ENCODE measurements at regions not wholly inside any gene's neighbourhood (a gene's known extent, or its start where the extent isn't known, plus 50 kb on each side); places are given as distances from the start of the nearest gene placed in this dataset.
"Not testable (repeated sequence)": the region's sequence is repeated elsewhere in the genome, so short reads cannot be mapped to it uniquely, and the experiment has no call there.

DNA sequence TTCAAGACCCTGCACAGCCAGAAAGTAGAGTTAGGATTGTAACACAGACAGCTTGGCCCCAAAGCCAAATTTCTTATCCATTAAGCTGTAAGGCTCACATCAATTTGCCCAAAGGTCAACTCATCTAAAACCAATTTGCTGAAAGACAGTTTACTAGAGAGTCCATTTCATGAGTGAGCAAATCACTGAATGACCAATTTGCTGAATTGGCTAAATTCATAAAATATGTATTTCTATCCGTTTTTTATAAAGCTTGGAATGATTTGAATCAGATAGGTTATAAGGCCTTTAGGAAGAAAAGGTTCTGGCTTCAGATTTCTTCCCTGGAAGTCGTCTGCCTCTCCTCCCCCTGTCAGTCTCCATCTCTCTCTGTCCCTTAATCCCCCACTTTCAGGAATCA lies 168.1 kb downstream of the FCRL5 start:
- Histone ChIP-seq H3K4me3 (ENCODE audit: low read depth, low read length) (no peak overlapping the region), H3K9me3 (no peaks in the 10 kb centered on the region), H3K4me1 (no peaks in the 10 kb centered on the region), H3K36me3 (no peaks in the 10 kb centered on the region), H3K27me3 (peaks cover 16% of the 10 kb centered on the region)
- TF ChIP-seq, protein P1, sequence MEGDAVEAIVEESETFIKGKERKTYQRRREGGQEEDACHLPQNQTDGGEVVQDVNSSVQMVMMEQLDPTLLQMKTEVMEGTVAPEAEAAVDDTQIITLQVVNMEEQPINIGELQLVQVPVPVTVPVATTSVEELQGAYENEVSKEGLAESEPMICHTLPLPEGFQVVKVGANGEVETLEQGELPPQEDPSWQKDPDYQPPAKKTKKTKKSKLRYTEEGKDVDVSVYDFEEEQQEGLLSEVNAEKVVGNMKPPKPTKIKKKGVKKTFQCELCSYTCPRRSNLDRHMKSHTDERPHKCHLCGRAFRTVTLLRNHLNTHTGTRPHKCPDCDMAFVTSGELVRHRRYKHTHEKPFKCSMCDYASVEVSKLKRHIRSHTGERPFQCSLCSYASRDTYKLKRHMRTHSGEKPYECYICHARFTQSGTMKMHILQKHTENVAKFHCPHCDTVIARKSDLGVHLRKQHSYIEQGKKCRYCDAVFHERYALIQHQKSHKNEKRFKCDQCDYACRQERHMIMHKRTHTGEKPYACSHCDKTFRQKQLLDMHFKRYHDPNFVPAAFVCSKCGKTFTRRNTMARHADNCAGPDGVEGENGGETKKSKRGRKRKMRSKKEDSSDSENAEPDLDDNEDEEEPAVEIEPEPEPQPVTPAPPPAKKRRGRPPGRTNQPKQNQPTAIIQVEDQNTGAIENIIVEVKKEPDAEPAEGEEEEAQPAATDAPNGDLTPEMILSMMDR (IDR thresholded peaks at IDR 0.05; ENCODE audit: low read depth, low read length), result no peak
- DNase-seq, result no peak

DNA sequence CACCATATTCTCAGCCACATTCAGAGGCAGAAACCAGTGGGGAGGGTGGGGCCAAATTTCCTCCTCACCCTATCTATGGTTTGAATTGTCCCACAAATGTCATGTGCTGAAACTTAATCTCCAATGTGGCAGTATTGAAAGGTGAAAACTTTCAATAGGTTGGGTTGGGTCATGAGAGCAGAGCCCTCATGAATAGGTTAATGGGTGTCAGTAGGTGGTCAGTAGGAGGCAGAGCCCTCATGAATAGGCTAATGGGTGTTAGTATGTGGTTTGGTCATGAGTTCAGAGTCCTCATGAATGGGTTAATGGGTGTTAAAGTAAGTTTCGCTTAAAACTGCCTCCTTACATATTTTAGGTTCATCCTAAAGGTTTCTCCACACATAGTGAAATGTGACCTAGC lies 170.0 kb downstream of the FCRL5 start:
- H3K4me3 ChIP-seq (ENCODE audit: low read depth, low read length), result no peak overlapping the region
- no peaks in the 10 kb centered on the region for H3K9me3 ChIP-seq
- H3K27me3 ChIP-seq, result peaks cover 24% of the 10 kb centered on the region
- no peaks in the 10 kb centered on the region for H3K4me1 ChIP-seq
- no peaks in the 10 kb centered on the region for H3K36me3 ChIP-seq
- TF ChIP-seq, protein P1 (IDR thresholded peaks at IDR 0.05; ENCODE audit: low read depth, low read length), result no peak
- no peak for DNase-seq

DNA sequence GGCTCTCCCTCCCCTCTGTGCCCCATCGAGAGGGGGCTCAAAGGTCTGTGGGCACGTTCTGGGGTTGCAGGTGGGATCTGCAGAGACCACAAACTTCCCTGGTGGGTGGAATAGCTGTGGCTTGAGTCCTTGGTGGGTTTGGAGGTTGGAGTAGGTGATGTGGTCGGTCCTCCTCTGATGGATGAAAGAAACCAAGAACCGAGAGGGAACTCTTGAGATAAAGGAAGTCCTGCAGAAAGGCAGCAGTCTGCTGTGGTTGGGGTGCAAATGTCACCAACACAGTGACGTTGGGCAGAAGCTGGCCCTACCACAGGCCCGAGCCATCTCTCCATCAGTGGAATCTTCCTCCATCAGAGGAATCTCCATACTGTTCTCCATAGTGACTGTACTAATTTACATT lies 171.8 kb downstream of the FCRL5 start:
- H3K27me3 ChIP-seq, result peaks cover 20% of the 10 kb centered on the region
- no peaks in the 10 kb centered on the region for H3K36me3 ChIP-seq
- H3K4me1 ChIP-seq, result no peaks in the 10 kb centered on the region
- no peak for DNase-seq
- H3K9me3 ChIP-seq, result no peaks in the 10 kb centered on the region
- TF ChIP-seq, protein P1 (IDR thresholded peaks at IDR 0.05; ENCODE audit: low read depth, low read length), result no peak
- no peak overlapping the region for H3K4me3 ChIP-seq (ENCODE audit: low read depth, low read length)

DNA sequence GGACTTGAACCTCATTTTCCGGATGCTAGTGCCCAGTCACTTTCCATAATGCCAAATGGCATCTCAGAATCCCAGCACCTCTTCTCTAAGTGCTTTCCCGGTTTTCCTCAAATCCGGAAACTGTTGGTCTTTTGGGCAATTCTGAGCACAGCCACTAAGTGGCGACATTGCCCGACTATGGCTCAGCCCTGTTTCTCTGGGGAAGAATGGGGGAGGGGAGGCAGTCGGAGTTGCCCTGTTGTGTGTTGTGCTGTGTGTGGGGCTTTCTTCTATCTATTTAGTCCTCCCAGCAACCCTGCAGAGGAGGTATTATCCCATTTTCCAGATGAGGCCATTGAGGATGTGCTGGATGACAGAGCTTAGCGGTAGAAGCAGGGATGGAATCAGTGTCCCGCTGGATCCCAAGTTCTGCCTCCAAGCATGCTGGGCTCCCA lies 175.0 kb downstream of the FCRL5 start:
- TF ChIP-seq, protein P1 (IDR thresholded peaks at IDR 0.05; ENCODE audit: low read depth, low read length), result peak; percentile 84
- DNase-seq, result peak; percentile 71
- peaks cover 18% of the 10 kb centered on the region for H3K27me3 ChIP-seq

DNA sequence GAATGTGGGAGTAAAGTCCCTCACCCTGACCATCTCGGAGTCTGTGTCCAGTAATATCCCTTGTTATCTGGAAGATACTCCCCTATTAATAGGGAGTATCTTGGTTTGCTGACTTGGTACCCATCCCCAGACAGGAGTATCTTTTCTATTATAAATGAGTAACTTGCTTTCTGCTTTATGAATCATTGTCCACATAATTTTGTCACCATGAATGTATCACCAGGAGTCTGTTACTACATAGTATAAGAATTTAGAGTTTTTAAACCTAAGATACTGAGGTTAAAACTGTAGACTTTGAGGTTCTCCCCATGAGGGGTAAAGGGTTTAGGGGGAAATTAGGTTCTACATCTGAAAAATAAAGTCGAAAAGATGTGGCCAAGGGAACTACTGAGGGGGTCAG lies 175.6 kb downstream of the FCRL5 start:
- DNase-seq, result no peak
- no peak overlapping the region for H3K4me3 ChIP-seq (ENCODE audit: low read depth, low read length)
- TF ChIP-seq, protein P1 (IDR thresholded peaks at IDR 0.05; ENCODE audit: low read depth, low read length), result no peak

More for the DNA sequence above, 175.0 kb downstream of the FCRL5 start:
- H3K4me3 ChIP-seq (ENCODE audit: low read depth, low read length); H3K9me3 ChIP-seq; H3K4me1 ChIP-seq; H3K36me3 ChIP-seq: not testable (repeated sequence)

DNA sequence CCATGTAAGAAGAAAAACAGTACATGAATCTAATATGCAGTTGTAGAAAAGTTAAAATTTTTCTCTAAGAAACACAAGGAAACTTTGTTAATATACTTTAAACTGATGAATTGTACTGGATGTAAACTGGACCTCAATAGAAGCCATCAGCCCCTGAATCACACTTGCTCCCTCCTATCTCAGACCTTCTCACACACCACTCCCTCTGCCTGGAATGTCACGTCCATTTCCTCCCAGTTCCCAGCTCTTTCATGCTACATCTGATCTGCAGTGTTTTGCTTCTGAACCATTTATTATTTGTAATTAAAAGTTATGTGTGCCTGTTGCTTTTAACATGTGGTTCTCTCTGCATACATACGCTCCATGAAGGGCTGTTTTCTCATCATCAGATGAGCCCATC lies 180.0 kb downstream of the FCRL5 start:
- not testable (repeated sequence) for H3K4me3 ChIP-seq (ENCODE audit: low read depth, low read length); H3K27me3 ChIP-seq; DNase-seq; H3K9me3 ChIP-seq; H3K4me1 ChIP-seq; H3K36me3 ChIP-seq

More for the DNA sequence above, 175.6 kb downstream of the FCRL5 start:
- Histone ChIP-seq H3K9me3 (no peaks in the 10 kb centered on the region), H3K4me1 (no peaks in the 10 kb centered on the region), H3K27me3 (peaks cover 18% of the 10 kb centered on the region), H3K36me3 (no peaks in the 10 kb centered on the region)

DNA sequence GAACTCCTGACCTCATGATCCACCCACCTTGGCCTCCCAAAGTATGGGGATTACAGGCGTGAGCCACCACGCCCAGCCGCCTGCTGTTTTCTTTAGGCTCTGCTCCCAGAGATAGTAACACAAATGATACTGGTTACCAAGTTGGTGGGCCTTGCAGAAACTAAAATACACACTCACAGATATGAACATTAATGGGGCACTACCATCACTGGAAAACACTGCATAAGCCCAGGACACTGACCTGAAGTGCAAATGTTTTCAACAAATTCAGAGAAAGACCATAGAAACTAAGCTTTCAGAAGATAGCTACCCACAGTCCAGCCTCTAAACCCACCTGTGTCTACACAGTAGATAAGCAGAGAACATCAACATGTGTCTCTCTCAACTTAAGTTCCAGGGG lies 180.5 kb downstream of the FCRL5 start:
- Histone ChIP-seq H3K4me1 (no peaks in the 10 kb centered on the region), H3K4me3 (ENCODE audit: low read depth, low read length) (no peak overlapping the region), H3K36me3 (no peaks in the 10 kb centered on the region), H3K27me3 (peaks cover 9% of the 10 kb centered on the region; the same call in 1 of the 2 replicates), H3K9me3 (no peaks in the 10 kb centered on the region)
- DNase-seq, result no peak
- TF ChIP-seq, protein P1 (IDR thresholded peaks at IDR 0.05; ENCODE audit: low read depth, low read length), result no peak

Data from BE2C (cell line).